Upper lobe of left lung (tissue), 6 donors: ENCODE measurements at regions not wholly inside any gene's neighbourhood (a gene's known extent, or its start where the extent isn't known, plus 50 kb on each side); places are given as distances from the start of the nearest gene placed in this dataset.

Source experiments
- ATAC-seq, 2 donors: fragments of 200-7000 bp; cut with Tn5 transposase; one replicate each; pipeline ENCODE4 v1.9.1; 2022; ENCODE audit warnings: mild to moderate bottlenecking in 2 of 2, moderate library complexity in 2 of 2; ENCODE audit not compliant: low FRiP score in 2 of 2
- DNase-seq, 2 donors: peaks; one replicate each; pipeline ENCODE4 v3.0.0-alpha.2; 2019 to 2020
- H3K27ac ChIP-seq, 4 donors: fragments of 200-600 bp; sonication (generic); one replicate each; pipeline ENCODE4 v1.5.1; 2016 to 2019
- H3K27me3 ChIP-seq, 4 donors: fragments of 200-600 bp; sonication (generic); one replicate each; pipeline ENCODE4 v1.5.1; 2017 to 2019
- H3K36me3 ChIP-seq, 4 donors: fragments of 200-600 bp; sonication (generic); one replicate each; pipeline ENCODE4 v1.5.1; 2016 to 2019
- H3K4me1 ChIP-seq, 4 donors: fragments of 200-600 bp; sonication (generic); one replicate each; pipeline ENCODE4 v1.5.1; 2018 to 2019
- H3K4me3 ChIP-seq, 4 donors: fragments of 200-600 bp; sonication (generic); one replicate each; pipeline ENCODE4 v1.5.1; 2017 to 2019; ENCODE audit warnings: mild to moderate bottlenecking in 2 of 4, moderate library complexity in 1 of 4
- H3K9me3 ChIP-seq, 4 donors: fragments of 200-600 bp; sonication (generic); one replicate each; pipeline ENCODE4 v1.5.1; 2018 to 2019
- CTCF ChIP-seq, 6 experiments: fragments of 450-650 bp in 4 of 6; fragments of 200-600 bp in 2 of 6; sonication (generic) in 2 of 6; IDR thresholded peaks; one replicate each; pipeline ENCODE4 v1.5.1; 2016 to 2019; ENCODE audit warnings: antibody characterized with exemption in 6 of 6
- EP300 ChIP-seq, 4 donors: sonication (generic); formaldehyde crosslinking; IDR thresholded peaks; one replicate each; pipeline ENCODE4 v1.5.1; 2017; ENCODE audit warnings: antibody characterized with exemption in 4 of 4, control low read depth in 2 of 4
- POLR2A ChIP-seq, 4 donors: fragments of 450-650 bp; IDR thresholded peaks; one replicate each; pipeline ENCODE4 v1.5.1; 2016 to 2017; ENCODE audit warnings: antibody characterized with exemption in 4 of 4, mild to moderate bottlenecking in 2 of 4
- POLR2AphosphoS5 ChIP-seq, 2 donors: sonication (generic); formaldehyde crosslinking; IDR thresholded peaks; one replicate each; pipeline ENCODE4 v1.5.1; 2017; ENCODE audit warnings: antibody characterized with exemption in 2 of 2
- WGBS, 2 donors: methylation state at CpG; one replicate each; pipeline ENCODE4 v1.1.5; 2017 to 2018; 5-methylcytosine and 5-hydroxymethylcytosine counted together
- donor health status: DM: no; HTN: no; CAD: no; lungs with moderate emphysema.
- donor health status: DM: no; HTN: yes; CAD: no; lungs with severe emphysema.

- Histone ChIP-seq H3K36me3 (no peaks in the 10 kb centered on the region), H3K27ac (no peak overlapping the region), H3K4me3 (no peak overlapping the region), H3K9me3 (no peaks in the 10 kb centered on the region), H3K4me1 (no peaks in the 10 kb centered on the region), H3K27me3 (no peaks in the 10 kb centered on the region)
- TF ChIP-seq EP300 (IDR thresholded peaks at IDR 0.05) (no peak), POLR2AphosphoS5 (IDR thresholded peaks at IDR 0.05) (no peak), POLR2A (IDR thresholded peaks at IDR 0.05) (no peak), CTCF (IDR thresholded peaks at IDR 0.05) (no peak)
- DNase-seq (peak in 1 of 2 donors; percentile 58), ATAC-seq (peak; percentile 21 to 28)
- 80 to 84% methylated on average over 15 of the region's 15 CpGs for WGBS, 2 donors
Observed at GRCh38 chr18:78213361-78213994, 766.1 kb upstream of the SALL3 start.

GRCh38 chr18:78221496-78221895, 758.1 kb upstream of the SALL3 start:
- WGBS, 2 donors, result 14 to 23% methylated on average over 10 of the region's 10 CpGs
- peak in 1 of 2 donors; percentile 7 for ATAC-seq
- no peaks in the 10 kb centered on the region for H3K9me3 ChIP-seq
- H3K27ac ChIP-seq, result no peak overlapping the region
- no peak overlapping the region for H3K4me3 ChIP-seq
- H3K27me3 ChIP-seq, result no peaks in the 10 kb centered on the region
- DNase-seq, result no peak
- TF ChIP-seq CTCF (IDR thresholded peaks at IDR 0.05) (no peak), POLR2AphosphoS5 (IDR thresholded peaks at IDR 0.05) (no peak), POLR2A (IDR thresholded peaks at IDR 0.05) (no peak), EP300 (IDR thresholded peaks at IDR 0.05) (no peak)
- H3K36me3 ChIP-seq, result no peaks in the 10 kb centered on the region
- no peaks in the 10 kb centered on the region for H3K4me1 ChIP-seq

GRCh38 chr18:78228974-78229373, 750.6 kb upstream of the SALL3 start:
- DNase-seq (no peak), ATAC-seq (no peak)
- Histone ChIP-seq H3K36me3 (no peaks in the 10 kb centered on the region), H3K4me3 (no peak overlapping the region), H3K27me3 (no peaks in the 10 kb centered on the region), H3K27ac (no peak overlapping the region), H3K9me3 (no peaks in the 10 kb centered on the region), H3K4me1 (no peaks in the 10 kb centered on the region)
- WGBS, 2 donors, result 74 to 93% methylated on average over 13 to 14 of the region's 19 CpGs
- no peak for TF ChIP-seq EP300 (IDR thresholded peaks at IDR 0.05)
- no peak for TF ChIP-seq POLR2A (IDR thresholded peaks at IDR 0.05)
- TF ChIP-seq CTCF (IDR thresholded peaks at IDR 0.05), result no peak

GRCh38 chr18:78230911-78231310, 748.7 kb upstream of the SALL3 start:
- TF ChIP-seq POLR2AphosphoS5 (IDR thresholded peaks at IDR 0.05) (no peak), CTCF (IDR thresholded peaks at IDR 0.05) (no peak), EP300 (IDR thresholded peaks at IDR 0.05) (no peak), POLR2A (IDR thresholded peaks at IDR 0.05) (no peak)
- no peaks in the 10 kb centered on the region for H3K36me3 ChIP-seq
- H3K27ac ChIP-seq, result no peak overlapping the region
- DNase-seq (no peak), ATAC-seq (no peak)
- 66 to 69% methylated on average over 4 of the region's 4 CpGs for WGBS, 2 donors
- H3K27me3 ChIP-seq, result no peaks in the 10 kb centered on the region
- no peak overlapping the region for H3K4me3 ChIP-seq
- H3K4me1 ChIP-seq, result no peaks in the 10 kb centered on the region
- no peaks in the 10 kb centered on the region for H3K9me3 ChIP-seq

- no peaks in the 10 kb centered on the region for H3K9me3 ChIP-seq
- no peak overlapping the region for H3K27ac ChIP-seq
- no peak for DNase-seq
- WGBS, 2 donors, result 86 to 90% methylated on average over 9 to 11 of the region's 11 CpGs
- ATAC-seq, result no peak
- H3K27me3 ChIP-seq, result no peaks in the 10 kb centered on the region
- H3K4me3 ChIP-seq, result no peak overlapping the region
- no peaks in the 10 kb centered on the region for H3K36me3 ChIP-seq
- no peaks in the 10 kb centered on the region for H3K4me1 ChIP-seq
- TF ChIP-seq POLR2AphosphoS5 (IDR thresholded peaks at IDR 0.05), result no peak
- no peak for TF ChIP-seq CTCF (IDR thresholded peaks at IDR 0.05)
- TF ChIP-seq POLR2A (IDR thresholded peaks at IDR 0.05), result no peak
- TF ChIP-seq EP300 (IDR thresholded peaks at IDR 0.05), result no peak
Observed at GRCh38 chr18:78232196-78232595, 747.4 kb upstream of the SALL3 start.
